Fibroblast of lung (primary cell): ENCODE measurements at regions not wholly inside any gene's neighbourhood (a gene's known extent, or its start where the extent isn't known, plus 50 kb on each side); places are given as distances from the start of the nearest gene placed in this dataset.

ENCODE experiments used
- DNase-seq, 2 donors: peaks; one replicate each; pipeline versions ENCODE4 v3.0.0 to v3.0.0-alpha.2; 2010; ENCODE audit warnings: low read depth in 2 of 2
- H2AFZ ChIP-seq: 2 replicates; pipeline ENCODE4 v1.5.1; 2012; ENCODE audit warnings: low read length, control low read depth, inconsistent platforms
- H3K27ac ChIP-seq: 2 replicates; pipeline ENCODE4 v1.5.1; 2011; ENCODE audit warnings: low read length, control low read depth; ENCODE audit not compliant: insufficient read depth
- H3K27me3 ChIP-seq: 2 replicates; pipeline ENCODE4 v1.5.1; 2011; ENCODE audit warnings: mild to moderate bottlenecking, low read length; ENCODE audit not compliant: control insufficient read depth, insufficient read depth
- H3K36me3 ChIP-seq: 2 replicates; pipeline ENCODE4 v1.5.1; 2011; ENCODE audit warnings: low read length; ENCODE audit not compliant: control insufficient read depth, insufficient read depth
- H3K4me1 ChIP-seq: 2 replicates; pipeline ENCODE4 v1.5.1; 2011; ENCODE audit warnings: low read length; ENCODE audit not compliant: control insufficient read depth, insufficient read depth; ENCODE audit errors: extremely low read depth
- H3K4me2 ChIP-seq: 2 replicates; pipeline ENCODE4 v1.5.1; 2011; ENCODE audit warnings: low read length, control low read depth; ENCODE audit not compliant: insufficient read depth; ENCODE audit errors: extremely low read depth
- H3K4me3 ChIP-seq, 4 experiments: fragments of 200-600 bp in 1 of 4; sonication (generic) in 1 of 4; replicated peaks in 1 of 4; 2 replicates each; pipeline ENCODE4 v1.5.1; 2011 to 2016; ENCODE audit warnings: low read length in 4 of 4, low read depth in 3 of 4, mild to moderate bottlenecking in 3 of 4, control low read depth in 2 of 4, inconsistent platforms in 1 of 4, mixed read lengths in 1 of 4; ENCODE audit not compliant: insufficient read depth in 1 of 4; ENCODE audit errors: control extremely low read depth in 1 of 4
- H3K79me2 ChIP-seq: 2 replicates; pipeline ENCODE4 v1.5.1; 2012; ENCODE audit warnings: mild to moderate bottlenecking, low read length, inconsistent platforms; ENCODE audit not compliant: control insufficient read depth, insufficient read depth
- H3K9ac ChIP-seq: 2 replicates; pipeline ENCODE4 v1.5.1; 2011; ENCODE audit warnings: mild to moderate bottlenecking, low read length, control low read depth; ENCODE audit not compliant: insufficient read depth
- H3K9me3 ChIP-seq: 2 replicates; pipeline ENCODE4 v1.5.1; 2012; ENCODE audit warnings: low read depth, low read length; ENCODE audit not compliant: control insufficient read depth, insufficient read depth
- H4K20me1 ChIP-seq: 2 replicates; pipeline ENCODE4 v1.5.1; 2011; ENCODE audit warnings: low read length; ENCODE audit not compliant: control insufficient read depth, insufficient read depth; ENCODE audit errors: extremely low read depth
- CTCF ChIP-seq, 2 donors: IDR thresholded peaks in 1 of 2; conservative IDR thresholded peaks in 1 of 2; 1 replicate in 1 of 2; 2 replicates in 1 of 2; pipeline ENCODE4 v1.5.1; 2011 to 2012; ENCODE audit warnings: low read length in 2 of 2, control low read depth in 1 of 2, inconsistent platforms in 1 of 2, low read depth in 1 of 2, mild to moderate bottlenecking in 1 of 2
- EZH2 ChIP-seq: IDR thresholded peaks from 2 replicates; pipeline ENCODE4 v1.5.1; 2012; ENCODE audit warnings: low read length, control low read depth, mild to moderate bottlenecking; ENCODE audit errors: missing control alignments

DNA sequence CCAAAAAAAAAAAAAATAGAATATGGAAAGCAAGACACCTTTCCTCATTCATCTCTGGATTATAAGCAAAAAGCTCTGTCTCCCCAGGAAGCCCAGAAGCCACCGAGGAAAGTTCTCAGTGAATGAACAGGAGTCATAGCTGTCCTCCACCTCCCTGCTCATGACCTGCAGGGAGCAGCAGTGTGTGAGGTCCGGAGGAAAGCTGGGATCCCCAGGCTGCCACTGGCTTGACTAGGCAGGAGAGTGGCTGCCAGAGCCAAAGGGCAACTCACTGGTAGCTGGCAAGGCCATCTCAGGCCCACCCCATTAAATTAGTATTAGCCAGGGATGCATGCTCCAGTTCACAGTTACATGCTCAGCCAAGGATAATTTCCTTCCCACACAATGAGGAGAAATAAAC lies 191.6 kb upstream of the STT3B start:
- DNase-seq, result no peak
- Histone ChIP-seq H3K27ac (no peak overlapping the region), H3K9ac (no peak overlapping the region), H3K4me3 (no peak overlapping the region), H3K9me3 (no peaks in the 10 kb centered on the region), H3K4me2 (no peak overlapping the region), H4K20me1 (no peaks in the 10 kb centered on the region), H3K4me1 (no peaks in the 10 kb centered on the region), H3K79me2 (no peaks in the 10 kb centered on the region), H3K27me3 (no peaks in the 10 kb centered on the region), H3K36me3 (no peaks in the 10 kb centered on the region), H2AFZ (no peak overlapping the region)
- TF ChIP-seq EZH2, result no peak
- no peak for TF ChIP-seq CTCF (conservative IDR thresholded peaks at IDR 0.05 in 1 of 2, IDR thresholded peaks at IDR 0.05 in 1 of 2; ENCODE audit: low read depth in 1 of 2, low read length in 2 of 2)

DNA sequence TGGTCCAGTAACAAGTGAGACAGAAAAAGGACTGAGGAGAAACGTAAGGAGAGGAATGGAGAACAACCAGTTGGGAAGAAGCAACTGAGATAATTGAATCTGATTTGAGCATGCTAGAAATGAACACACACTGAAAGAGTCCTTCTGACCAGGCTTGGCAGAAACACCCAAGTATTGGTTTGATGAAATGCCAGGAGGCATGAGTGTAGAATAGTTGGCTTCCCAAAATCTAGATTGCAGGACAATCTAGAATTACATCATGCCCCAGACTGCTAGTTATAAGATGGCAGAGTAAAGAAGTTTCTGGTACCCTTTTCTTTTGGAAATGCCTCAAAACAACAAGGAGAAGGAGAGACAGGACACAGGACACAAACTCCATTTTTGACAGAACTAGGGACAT lies 189.7 kb upstream of the STT3B start:
- H3K79me2 ChIP-seq, result no peaks in the 10 kb centered on the region
- H3K4me1 ChIP-seq, result no peaks in the 10 kb centered on the region
- H3K36me3 ChIP-seq, result no peaks in the 10 kb centered on the region
- no peak overlapping the region for H3K4me2 ChIP-seq
- no peaks in the 10 kb centered on the region for H3K27me3 ChIP-seq
- H4K20me1 ChIP-seq, result no peaks in the 10 kb centered on the region
- H3K9ac ChIP-seq, result no peak overlapping the region
- no peak overlapping the region for H3K4me3 ChIP-seq
- peak; percentile 23 to 81 for DNase-seq
- H3K27ac ChIP-seq, result no peak overlapping the region
- no peaks in the 10 kb centered on the region for H3K9me3 ChIP-seq
- no peak for TF ChIP-seq EZH2
- TF ChIP-seq CTCF (conservative IDR thresholded peaks at IDR 0.05 in 1 of 2, IDR thresholded peaks at IDR 0.05 in 1 of 2; ENCODE audit: low read depth in 1 of 2, low read length in 2 of 2), result no peak
- H2AFZ ChIP-seq, result no peak overlapping the region

- Histone ChIP-seq H3K27ac (no peak overlapping the region), H3K9ac (no peak overlapping the region), H3K36me3 (no peaks in the 10 kb centered on the region), H3K4me3 (no peak overlapping the region), H3K9me3 (no peaks in the 10 kb centered on the region), H4K20me1 (no peaks in the 10 kb centered on the region), H3K4me2 (no peak overlapping the region), H3K79me2 (no peaks in the 10 kb centered on the region), H2AFZ (no peak overlapping the region), H3K27me3 (no peaks in the 10 kb centered on the region), H3K4me1 (no peaks in the 10 kb centered on the region)
- TF ChIP-seq CTCF (conservative IDR thresholded peaks at IDR 0.05 in 1 of 2, IDR thresholded peaks at IDR 0.05 in 1 of 2; ENCODE audit: low read depth in 1 of 2, low read length in 2 of 2) (no peak), EZH2 (no peak)
- no peak for DNase-seq
Observed at GRCh38 chr3:31345581-31345980, 187.1 kb upstream of the STT3B start.
